GM23338 (cell line): ENCODE measurements at regions not wholly inside any gene's neighbourhood (a gene's known extent, or its start where the extent isn't known, plus 50 kb on each side); places are given as distances from the start of the nearest gene placed in this dataset.

Experiments used
- ATAC-seq: fragments of 200-7000 bp; cut with Tn5 transposase; 3 replicates; pipeline ENCODE4 v1.9.1; 2020
- DNase-seq: peaks from one replicate; pipeline ENCODE4 v3.0.0-alpha.2; 2015; ENCODE audit warnings: low spot score
- H2AFZ ChIP-seq: fragments of 200-600 bp; sonication (generic); 2 replicates; pipeline ENCODE4 v1.8.0; 2016; ENCODE audit warnings: antibody characterized with exemption, mild to moderate bottlenecking, moderate library complexity
- H3F3A ChIP-seq: fragments of 200-600 bp; sonication (generic); replicated peaks from 2 replicates; pipeline ENCODE4 v1.8.0; 2017; ENCODE audit warnings: antibody characterized with exemption, mixed run types, low read depth
- H3K27ac ChIP-seq: fragments of 200-600 bp; sonication (generic); 2 replicates; pipeline ENCODE4 v1.6.1; 2016; ENCODE audit warnings: low read depth
- H3K27me3 ChIP-seq: fragments of 200-600 bp; sonication (generic); 2 replicates; pipeline ENCODE4 v1.8.0; 2016; ENCODE audit warnings: mild to moderate bottlenecking, mixed run types, moderate library complexity; ENCODE audit not compliant: insufficient read depth
- H3K36me3 ChIP-seq: fragments of 200-600 bp; sonication (generic); 2 replicates; pipeline ENCODE4 v1.8.0; 2016; ENCODE audit warnings: mild to moderate bottlenecking; ENCODE audit not compliant: insufficient read depth
- H3K4me1 ChIP-seq: fragments of 200-600 bp; sonication (generic); 2 replicates; pipeline ENCODE4 v1.8.0; 2016; ENCODE audit warnings: mild to moderate bottlenecking, moderate library complexity; ENCODE audit not compliant: insufficient read depth
- H3K4me2 ChIP-seq: fragments of 200-600 bp; sonication (generic); 2 replicates; pipeline ENCODE4 v1.7.1; 2017; ENCODE audit warnings: mixed run types
- H3K4me3 ChIP-seq: fragments of 200-600 bp; sonication (generic); 2 replicates; pipeline ENCODE4 v1.6.1; 2016; ENCODE audit warnings: mixed run types
- H3K79me2 ChIP-seq: fragments of 200-600 bp; sonication (generic); replicated peaks from 2 replicates; pipeline ENCODE4 v1.8.0; 2017; ENCODE audit warnings: mild to moderate bottlenecking; ENCODE audit not compliant: insufficient read depth
- H3K9me2 ChIP-seq: fragments of 200-600 bp; sonication (generic); 2 replicates; pipeline ENCODE4 v1.8.0; 2017; ENCODE audit not compliant: insufficient read depth
- H4K20me1 ChIP-seq: fragments of 200-600 bp; sonication (generic); replicated peaks from 2 replicates; pipeline ENCODE4 v1.8.0; 2017; ENCODE audit warnings: mild to moderate bottlenecking; ENCODE audit not compliant: insufficient read depth
- H3K27ac Mint-ChIP-seq: 2 replicates; pipeline ENCODE4 v1.8.0; 2020; ENCODE audit warnings: inconsistent platforms, mild to moderate bottlenecking, moderate library complexity, mixed read lengths
- H3K27me3 Mint-ChIP-seq: 3 replicates; pipeline ENCODE4 v1.8.0; 2022; ENCODE audit warnings: low read depth, mild to moderate bottlenecking, moderate library complexity, mixed read lengths, inconsistent platforms; ENCODE audit not compliant: insufficient read depth, poor library complexity
- H3K36me3 Mint-ChIP-seq: 3 replicates; pipeline ENCODE4 v1.8.0; 2021; ENCODE audit warnings: low read depth, mild to moderate bottlenecking, inconsistent platforms, moderate library complexity, mixed read lengths
- H3K4me1 Mint-ChIP-seq: 3 replicates; pipeline ENCODE4 v1.8.0; 2020; ENCODE audit warnings: mild to moderate bottlenecking, inconsistent platforms, mixed read lengths
- H3K4me3 Mint-ChIP-seq: 3 replicates; pipeline ENCODE4 v1.8.0; 2021; ENCODE audit warnings: moderate library complexity, mild to moderate bottlenecking, inconsistent platforms, mixed read lengths
- H3K9me3 Mint-ChIP-seq: 3 replicates; pipeline ENCODE4 v1.8.0; 2020; ENCODE audit warnings: moderate library complexity, mild to moderate bottlenecking, inconsistent platforms, mixed read lengths
- CREB1 ChIP-seq: fragments of 250-450 bp; sonication (Bioruptor Pico); IDR thresholded peaks from 2 replicates; pipeline ENCODE4 v1.5.0; 2020; ENCODE audit warnings: low read depth, mild to moderate bottlenecking, moderate library complexity
- CTCF ChIP-seq, 2 experiments: fragments of 200-600 bp in 1 of 2; sonication (generic) in 1 of 2; conservative IDR thresholded peaks; 2 replicates each; pipeline versions ENCODE4 v1.5.1 to v1.6.1; 2016 to 2017; ENCODE audit warnings: antibody characterized with exemption in 2 of 2, low read depth in 2 of 2, mild to moderate bottlenecking in 2 of 2, moderate library complexity in 1 of 2
- EZH2phosphoT487 ChIP-seq: fragments of 200-600 bp; sonication (generic); IDR thresholded peaks from one replicate; pipeline ENCODE4 v1.8.1; 2018; ENCODE audit warnings: antibody characterized with exemption; ENCODE audit not compliant: unreplicated experiment
- JUNB ChIP-seq: IDR thresholded peaks from one replicate; pipeline ENCODE4 v1.6.1; 2016; ENCODE audit warnings: antibody characterized with exemption; ENCODE audit not compliant: unreplicated experiment
- POLR2AphosphoS5 ChIP-seq: IDR thresholded peaks from 2 replicates; pipeline ENCODE4 v1.6.1; 2016; ENCODE audit warnings: antibody characterized with exemption, low read depth
- REST ChIP-seq: IDR thresholded peaks from one replicate; pipeline ENCODE4 v1.6.1; 2018; ENCODE audit warnings: antibody characterized with exemption; ENCODE audit not compliant: unreplicated experiment
- STAT1 ChIP-seq: IDR thresholded peaks from one replicate; pipeline ENCODE4 v1.6.1; 2016; ENCODE audit warnings: antibody characterized with exemption; ENCODE audit not compliant: unreplicated experiment
- ZNF114 ChIP-seq: fragments of 250-450 bp; sonication (Bioruptor Pico); IDR thresholded peaks from 2 replicates; pipeline ENCODE4 v1.5.0; 2020; ENCODE audit warnings: mild to moderate bottlenecking, moderate library complexity

DNA sequence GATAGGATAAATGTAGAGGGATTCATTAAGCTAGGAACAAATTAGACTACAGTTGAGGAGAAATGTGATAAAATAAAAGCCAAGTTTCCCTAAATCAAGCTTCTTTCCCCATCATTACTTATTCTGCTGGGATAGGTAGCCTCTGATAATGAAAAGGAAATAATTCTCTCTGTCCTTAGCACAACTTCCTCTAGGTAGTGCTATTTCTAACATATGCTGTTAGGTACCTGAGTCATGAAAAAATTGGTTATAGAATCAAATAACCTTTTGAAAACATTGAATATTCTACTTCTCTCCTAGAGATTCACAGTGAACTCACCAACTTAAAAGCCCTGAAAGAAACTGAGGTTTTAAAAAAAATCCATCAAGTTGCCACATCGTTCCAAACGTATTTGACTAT is 1793.1 kb downstream of the EFNA5 start:
- H3K4me2 ChIP-seq = no peak overlapping the region
- no peaks in the 10 kb centered on the region for H3K27me3 ChIP-seq
- H3K4me1 Mint-ChIP-seq = no peaks in the 10 kb centered on the region
- no peaks in the 10 kb centered on the region for H3K79me2 ChIP-seq
- H3K27ac Mint-ChIP-seq = no peak overlapping the region
- no peaks in the 10 kb centered on the region for H3K4me1 ChIP-seq
- H3K36me3 ChIP-seq = no peaks in the 10 kb centered on the region
- H3F3A ChIP-seq = no peaks in the 10 kb centered on the region
- H3K27me3 Mint-ChIP-seq = no peaks in the 10 kb centered on the region
- no peaks in the 10 kb centered on the region for H3K36me3 Mint-ChIP-seq
- no peak overlapping the region for H3K4me3 ChIP-seq
- no peak overlapping the region for H3K27ac ChIP-seq
- no peak overlapping the region for H2AFZ ChIP-seq
- no peaks in the 10 kb centered on the region for H4K20me1 ChIP-seq
- no peaks in the 10 kb centered on the region; the same call in 2 of the 3 replicates for H3K9me3 Mint-ChIP-seq
- DNase-seq (peak; percentile 24), ATAC-seq (peak; percentile 31; the same call in 2 of the 3 replicates)
- no peak overlapping the region for H3K4me3 Mint-ChIP-seq
- no peaks in the 10 kb centered on the region for H3K9me2 ChIP-seq
- TF ChIP-seq CTCF (conservative IDR thresholded peaks at IDR 0.05; ENCODE audit: low read depth in 2 of 2) (peak in 1 of 2 experiments; percentile 49; a peak in 3 of 4 replicates), CREB1 (no peak)

DNA sequence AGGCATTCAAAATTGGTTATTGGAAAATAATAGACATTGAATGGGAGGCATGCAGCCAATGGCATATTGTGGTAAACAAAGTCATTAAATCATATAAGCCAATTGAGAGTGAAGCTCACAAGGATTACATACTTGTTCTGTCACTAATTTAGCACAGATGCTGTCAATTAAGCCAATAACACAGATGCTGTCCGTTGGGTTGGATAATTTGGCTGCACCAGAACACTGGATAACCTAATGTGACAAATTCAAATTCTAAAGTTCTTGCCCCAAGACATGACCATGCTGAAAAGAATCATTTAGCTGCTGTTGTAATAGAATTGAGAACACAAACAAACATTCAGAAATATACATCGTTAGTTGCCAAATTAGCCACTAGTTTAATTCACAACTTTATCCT is 1796.4 kb downstream of the EFNA5 start:
- no peak overlapping the region for H3K4me2 ChIP-seq
- H4K20me1 ChIP-seq = no peaks in the 10 kb centered on the region
- DNase-seq = no peak
- H3K36me3 ChIP-seq = no peaks in the 10 kb centered on the region
- Mint-ChIP-seq H3K36me3 (no peaks in the 10 kb centered on the region), H3K4me3 (no peak overlapping the region), H3K9me3 (no peaks in the 10 kb centered on the region; the same call in 2 of the 3 replicates), H3K27me3 (no peaks in the 10 kb centered on the region), H3K4me1 (no peaks in the 10 kb centered on the region), H3K27ac (no peak overlapping the region)
- H3F3A ChIP-seq = no peaks in the 10 kb centered on the region
- no peak for ATAC-seq
- no peak overlapping the region for H2AFZ ChIP-seq
- H3K27me3 ChIP-seq = no peaks in the 10 kb centered on the region
- no peaks in the 10 kb centered on the region; the same call in 1 of the 2 replicates for H3K9me2 ChIP-seq
- H3K79me2 ChIP-seq = no peaks in the 10 kb centered on the region
- no peaks in the 10 kb centered on the region for H3K4me1 ChIP-seq
- no peak overlapping the region for H3K27ac ChIP-seq
- no peak overlapping the region for H3K4me3 ChIP-seq
- TF ChIP-seq ZNF114 (CRISPR knock-in tag) (no peak), JUNB (no peak), REST (no peak), POLR2AphosphoS5 (no peak), EZH2phosphoT487 (no peak), CTCF (conservative IDR thresholded peaks at IDR 0.05; ENCODE audit: low read depth in 2 of 2) (no peak), STAT1 (no peak)
